ENCODE measurements at regions not wholly inside any gene's neighbourhood (a gene's known extent, or its start where the extent isn't known, plus 50 kb on each side); places are given as distances from the start of the nearest gene placed in this dataset.

- peak; percentile 19 for DNase-seq
Observed at GRCh38 chr14:25944020-25944419, 653.8 kb downstream of the NOVA1 start.

GRCh38 chr14:25943329-25943728 lies 654.5 kb downstream of the NOVA1 start:
- no peak for DNase-seq

GRCh38 chr14:25942090-25942489 lies 655.7 kb downstream of the NOVA1 start:
- no peak for DNase-seq

GRCh38 chr14:25933731-25934130 lies 664.1 kb downstream of the NOVA1 start:
- DNase-seq, result no peak

- no peak for DNase-seq
Observed at GRCh38 chr14:25929881-25930615, 667.8 kb downstream of the NOVA1 start.

- DNase-seq, result no peak
Observed at GRCh38 chr14:25911831-25912230, 686.0 kb downstream of the NOVA1 start.

- DNase-seq, result no peak
Observed at GRCh38 chr14:25909045-25909747, 688.6 kb downstream of the NOVA1 start.

- DNase-seq, result no peak
Observed at GRCh38 chr14:25908277-25909044, 689.4 kb downstream of the NOVA1 start.

GRCh38 chr14:25904446-25904845 lies 693.4 kb downstream of the NOVA1 start:
- DNase-seq, result no peak

- DNase-seq, result no peak
Observed at GRCh38 chr14:25899197-25899596, 698.6 kb downstream of the NOVA1 start.

- no peak for DNase-seq
Observed at GRCh38 chr14:25896777-25897176, 701.1 kb downstream of the NOVA1 start.

GRCh38 chr14:25895740-25896139 lies 702.1 kb downstream of the NOVA1 start:
- no peak for DNase-seq

- DNase-seq, result no peak
Observed at GRCh38 chr14:25887251-25887878, 710.5 kb downstream of the NOVA1 start.

- DNase-seq, result no peak
Observed at GRCh38 chr14:25884657-25885056, 713.2 kb downstream of the NOVA1 start.

- no peak for DNase-seq
Observed at GRCh38 chr14:25882899-25883298, 714.9 kb downstream of the NOVA1 start.

- no peak for DNase-seq
Observed at GRCh38 chr14:25875475-25875874, 722.4 kb downstream of the NOVA1 start.

GRCh38 chr14:25869854-25870253 lies 728.0 kb downstream of the NOVA1 start:
- no peak for DNase-seq

- no peak for DNase-seq
Observed at GRCh38 chr14:25868521-25869314, 729.1 kb downstream of the NOVA1 start.

- no peak for DNase-seq
Observed at GRCh38 chr14:25861406-25861805, 736.4 kb downstream of the NOVA1 start.

GRCh38 chr14:25848601-25849000 lies 749.2 kb downstream of the NOVA1 start:
- no peak for DNase-seq

GRCh38 chr14:25846246-25846645 lies 751.6 kb downstream of the NOVA1 start:
- no peak for DNase-seq

Data from midbrain (tissue), 1 donor.